Fibroblast of the conjunctiva (primary cell): ENCODE measurements at regions not wholly inside any gene's neighbourhood (a gene's known extent, or its start where the extent isn't known, plus 50 kb on each side); places are given as distances from the start of the nearest gene placed in this dataset.

Source experiments
- DNase-seq: peaks from one replicate; pipeline ENCODE4 v3.0.0-alpha.2; 2010; ENCODE audit warnings: low read depth

GRCh38 chr3:89043406-89043932, 64.0 kb upstream of the EPHA3 start:
- no peak for DNase-seq

DNA sequence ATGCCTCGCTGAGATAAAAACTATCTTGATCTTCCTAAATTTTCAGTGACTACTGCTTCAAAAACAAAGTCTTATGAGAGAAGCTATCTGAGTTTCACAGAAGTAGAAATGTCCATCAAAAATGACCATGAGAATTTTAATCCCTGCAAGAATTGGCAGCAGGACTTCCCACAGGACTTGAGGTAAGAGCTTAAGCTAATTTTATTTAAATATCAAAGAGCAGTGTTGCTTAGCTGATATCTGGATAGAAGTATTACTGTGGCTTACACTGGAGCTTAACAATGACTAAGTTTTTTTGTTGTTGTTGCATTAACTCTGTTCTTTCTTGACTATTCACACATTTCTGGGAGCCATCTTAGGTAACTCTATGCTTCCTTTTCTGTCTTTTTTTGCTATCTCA, 60.8 kb upstream of the EPHA3 start:
- no peak for DNase-seq

DNA sequence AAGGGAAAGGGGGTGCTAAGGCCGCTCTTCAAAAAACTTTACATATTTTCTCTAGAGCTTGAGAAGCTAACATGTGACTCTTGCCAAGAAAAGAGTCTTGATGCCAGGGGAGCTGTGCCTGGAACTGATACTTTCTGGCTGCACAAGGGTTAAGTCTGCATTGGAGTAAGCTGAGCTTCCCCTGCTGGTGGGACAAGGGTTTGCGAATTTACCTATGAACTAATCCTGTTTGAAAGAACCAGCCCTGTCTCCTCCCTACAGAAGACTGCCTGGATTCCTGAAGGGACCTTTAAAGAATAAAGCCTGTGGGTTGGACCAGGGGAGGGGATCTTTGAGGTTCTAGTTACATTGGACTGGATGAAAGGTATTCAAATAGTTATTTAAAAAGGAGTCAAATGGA, 58.3 kb upstream of the EPHA3 start:
- no peak for DNase-seq

- DNase-seq, result no peak
Observed at GRCh38 chr3:89052386-89052785, 55.0 kb upstream of the EPHA3 start.

DNA sequence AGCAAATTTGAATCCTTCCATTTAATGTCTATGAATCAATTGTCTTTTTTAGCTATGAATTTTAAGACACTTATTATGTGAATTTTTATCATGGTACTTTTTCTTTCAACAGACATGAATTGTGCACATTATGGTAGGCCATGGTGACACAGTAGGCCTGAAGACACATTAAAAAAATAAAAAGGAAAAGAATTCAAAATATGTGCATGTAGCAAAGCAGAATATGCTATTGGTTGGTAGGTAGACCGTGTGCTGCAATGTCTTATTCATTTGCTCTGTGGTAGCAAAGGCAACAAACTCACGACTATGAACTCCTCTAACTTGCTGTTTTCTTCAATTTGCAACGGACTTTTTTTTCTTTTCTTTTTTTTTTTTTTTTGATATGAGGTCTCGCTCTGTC, 50.0 kb upstream of the EPHA3 start:
- no peak for DNase-seq
